ENCODE measurements at regions not wholly inside any gene's neighbourhood (a gene's known extent, or its start where the extent isn't known, plus 50 kb on each side); places are given as distances from the start of the nearest gene placed in this dataset.
A peak's percentile ranks its signal among the peaks of the same experiment; 100 is the strongest.

GRCh38 chr7:106542550-106543220 lies 118.3 kb downstream of the CCDC71L start:
- Histone ChIP-seq H3K27me3 (ENCODE audit: insufficient read depth, low read depth, severe bottlenecking) (no peaks in the 10 kb centered on the region), H3K27ac (no peak overlapping the region), H3K36me3 (no peaks in the 10 kb centered on the region), H3K9me3 (ENCODE audit: severe bottlenecking) (no peaks in the 10 kb centered on the region), H3K4me3 (ENCODE audit: low read depth, low read length) (no peak overlapping the region)
- TF ChIP-seq CTCF (IDR thresholded peaks at IDR 0.05; ENCODE audit: low read depth, low read length) = peak; percentile 48; the same call in 1 of the 2 replicates
- peak; percentile 50 for DNase-seq

GRCh38 chr7:106538638-106539037 lies 122.3 kb downstream of the CCDC71L start:
- Histone ChIP-seq H3K27ac (no peak overlapping the region), H3K36me3 (no peaks in the 10 kb centered on the region), H3K4me3 (ENCODE audit: low read depth, low read length) (no peak overlapping the region), H3K27me3 (ENCODE audit: insufficient read depth, low read depth, severe bottlenecking) (no peaks in the 10 kb centered on the region), H3K9me3 (ENCODE audit: severe bottlenecking) (no peaks in the 10 kb centered on the region)
- no peak for DNase-seq
- TF ChIP-seq CTCF (IDR thresholded peaks at IDR 0.05; ENCODE audit: low read depth, low read length) = no peak

- Histone ChIP-seq H3K27ac (no peak overlapping the region), H3K4me3 (ENCODE audit: low read depth, low read length) (no peak overlapping the region), H3K9me3 (ENCODE audit: severe bottlenecking) (no peaks in the 10 kb centered on the region), H3K36me3 (no peaks in the 10 kb centered on the region), H3K27me3 (ENCODE audit: insufficient read depth, low read depth, severe bottlenecking) (no peaks in the 10 kb centered on the region)
- no peak for TF ChIP-seq CTCF (IDR thresholded peaks at IDR 0.05; ENCODE audit: low read depth, low read length)
- no peak for DNase-seq
Observed at GRCh38 chr7:106537119-106537518, 123.8 kb downstream of the CCDC71L start.

GRCh38 chr7:106536079-106536478 lies 124.9 kb downstream of the CCDC71L start:
- Histone ChIP-seq H3K27ac (no peak overlapping the region), H3K9me3 (ENCODE audit: severe bottlenecking) (no peaks in the 10 kb centered on the region), H3K36me3 (no peaks in the 10 kb centered on the region), H3K27me3 (ENCODE audit: insufficient read depth, low read depth, severe bottlenecking) (no peaks in the 10 kb centered on the region), H3K4me3 (ENCODE audit: low read depth, low read length) (no peak overlapping the region)
- no peak for DNase-seq
- no peak for TF ChIP-seq CTCF (IDR thresholded peaks at IDR 0.05; ENCODE audit: low read depth, low read length)

GRCh38 chr7:106535234-106535932 lies 125.6 kb downstream of the CCDC71L start:
- no peaks in the 10 kb centered on the region for H3K36me3 ChIP-seq

More at GRCh38 chr7:106535234-106535932, 125.6 kb downstream of the CCDC71L start:
- Histone ChIP-seq H3K9me3 (ENCODE audit: severe bottlenecking) (no peaks in the 10 kb centered on the region), H3K27me3 (ENCODE audit: insufficient read depth, low read depth, severe bottlenecking) (no peaks in the 10 kb centered on the region), H3K4me3 (ENCODE audit: low read depth, low read length) (no peak overlapping the region), H3K27ac (no peak overlapping the region)
- no peak for DNase-seq
- TF ChIP-seq CTCF (IDR thresholded peaks at IDR 0.05; ENCODE audit: low read depth, low read length) = no peak

Data from WERI-Rb-1 (cell line).